K562 (cell line): ENCODE measurements at regions not wholly inside any gene's neighbourhood (a gene's known extent, or its start where the extent isn't known, plus 50 kb on each side); places are given as distances from the start of the nearest gene placed in this dataset.

Experiments
- ATAC-seq: fragments of 200-7000 bp; cut with Tn5 transposase; 3 replicates; pipeline ENCODE4 v1.9.1; 2020; ENCODE audit warnings: moderate library complexity
- BruUV-seq: library from RNA; stranded (reverse); fragments of 400-500 nt; replicated peaks from 2 replicates; lab custom pipeline; 2021; lab: Mats Ljungman, UMichigan
- CTCF ChIA-PET: fragments of 300-600 bp; formaldehyde crosslinking; extraction: SDS; loops from one replicate; lab custom pipeline; 2021; ENCODE audit warnings: low intra/inter-chr PET ratio; lab: Yijun Ruan, JAX
- POLR2A ChIA-PET: fragments of 300-600, 350-650 bp; sonication (Branson Sonifier 250); formaldehyde crosslinking; extraction: SDS; loops from one replicate; lab custom pipeline; 2021; ENCODE audit warnings: antibody characterized with exemption, inconsistent platforms; lab: Yijun Ruan, JAX
- DNase-seq, 4 experiments: peaks; one replicate each; pipeline versions ENCODE4 v3.0.0 to v3.0.0-alpha.2; 2011 to 2018; ENCODE audit warnings: low spot score in 3 of 4, mixed read lengths in 3 of 4; ENCODE audit errors: extremely low read depth in 1 of 4
- FAIRE-seq: peaks from 2 replicates; lab custom pipeline; 2011; peaks lifted over from hg19 to GRCh38; lab: Jason Lieb, UNC
- H2AFZ ChIP-seq: 2 replicates; pipeline ENCODE4 v1.6.0; 2011; ENCODE audit warnings: low read depth, low read length, control low read depth, inconsistent platforms
- H3K27ac ChIP-seq: fragments of 200-600 bp; 3 replicates; pipeline ENCODE4 v1.8.0; 2011; ENCODE audit warnings: low read depth, mild to moderate bottlenecking, control low read depth, inconsistent platforms, low read length, moderate library complexity, mixed read lengths; ENCODE audit errors: extremely low read depth
- H3K27me3 ChIP-seq, 2 experiments: fragments of 300-600 bp in 1 of 2; 2 replicates in 1 of 2; 3 replicates in 1 of 2; pipeline versions ENCODE4 v1.6.0 to v1.8.0; 2011; ENCODE audit warnings: inconsistent platforms in 2 of 2, low read length in 2 of 2, mild to moderate bottlenecking in 1 of 2, mixed read lengths in 1 of 2, moderate library complexity in 1 of 2; ENCODE audit not compliant: control insufficient read depth in 2 of 2, insufficient read depth in 2 of 2
- H3K36me3 ChIP-seq: fragments of 300-600 bp; 3 replicates; pipeline ENCODE4 v1.8.0; 2011; ENCODE audit warnings: mild to moderate bottlenecking, low read length, inconsistent platforms; ENCODE audit not compliant: control insufficient read depth, insufficient read depth
- H3K4me1 ChIP-seq, 2 experiments: fragments of 200-600 bp in 1 of 2; replicated peaks in 1 of 2; 2 replicates in 1 of 2; 3 replicates in 1 of 2; pipeline versions ENCODE4 v1.5.1 to v1.8.0; 2011; ENCODE audit warnings: inconsistent platforms in 2 of 2, low read length in 2 of 2, mild to moderate bottlenecking in 1 of 2, mixed read lengths in 1 of 2, moderate library complexity in 1 of 2; ENCODE audit not compliant: control insufficient read depth in 2 of 2, insufficient read depth in 2 of 2
- H3K4me2 ChIP-seq: 2 replicates; pipeline ENCODE4 v1.6.1; 2011; ENCODE audit warnings: low read length, control low read depth, inconsistent platforms, mixed read lengths; ENCODE audit not compliant: insufficient read depth
- H3K4me3 ChIP-seq: fragments of 200-600 bp; sonication (generic), shearing (Covaris generic); 2 replicates; pipeline ENCODE4 v1.5.1; 2016; ENCODE audit warnings: control low read depth, inconsistent platforms
- H3K79me2 ChIP-seq: fragments of 200-600 bp; 3 replicates; pipeline ENCODE4 v1.8.0; 2011; ENCODE audit warnings: low read length, inconsistent platforms; ENCODE audit not compliant: control insufficient read depth, insufficient read depth
- H3K9ac ChIP-seq, 2 experiments: 2 replicates each; pipeline versions ENCODE4 v1.6.0 to v1.6.1; 2011; ENCODE audit warnings: low read depth in 2 of 2, low read length in 2 of 2, control low read depth in 1 of 2, inconsistent platforms in 1 of 2, mild to moderate bottlenecking in 1 of 2, mixed read lengths in 1 of 2; ENCODE audit not compliant: insufficient read depth in 1 of 2
- H3K9me1 ChIP-seq: one replicate; pipeline ENCODE4 v1.6.0; 2011; ENCODE audit warnings: inconsistent platforms, mild to moderate bottlenecking, low read length, moderate library complexity; ENCODE audit not compliant: control insufficient read depth, insufficient read depth
- H3K9me3 ChIP-seq: replicated peaks from 2 replicates; pipeline ENCODE4 v1.5.1; 2011; ENCODE audit warnings: low read depth, low read length, inconsistent platforms; ENCODE audit not compliant: control insufficient read depth, insufficient read depth
- H4K20me1 ChIP-seq: replicated peaks from 2 replicates; pipeline ENCODE4 v1.6.1; 2011; ENCODE audit warnings: low read length, inconsistent platforms, mixed read lengths; ENCODE audit not compliant: control insufficient read depth, insufficient read depth
- CUX1 ChIP-seq: fragments of 200-800 bp; sonication (Bioruptor generic); IDR thresholded peaks from 2 replicates; pipeline ENCODE4 v1.6.1; 2016; ENCODE audit warnings: missing genetic modification characterization, missing compliant biosample characterization
- GTF2F1 ChIP-seq: IDR thresholded peaks from 2 replicates; pipeline ENCODE4 v1.6.1; 2011; ENCODE audit warnings: low read depth, low read length, improper control_type of control experiment
- HDGF ChIP-seq: fragments of 450-650 bp; IDR thresholded peaks from 2 replicates; pipeline ENCODE4 v1.6.1; 2016
- HNRNPLL ChIP-seq: fragments of 200-400 bp; formaldehyde crosslinking; IDR thresholded peaks from 2 replicates; pipeline ENCODE4 v1.6.1; 2017; ENCODE audit warnings: low read length, low read depth, mild to moderate bottlenecking; ENCODE audit not compliant: poor library complexity, severe bottlenecking
- KAT8 ChIP-seq: fragments of 450-650 bp; IDR thresholded peaks from 2 replicates; pipeline ENCODE4 v1.6.1; 2016; ENCODE audit warnings: low read depth, mild to moderate bottlenecking
- MEF2D ChIP-seq: conservative IDR thresholded peaks from 2 replicates; pipeline ENCODE4 v1.6.1; 2016; ENCODE audit warnings: low read depth, missing genetic modification characterization, missing compliant biosample characterization
- PBX2 ChIP-seq, 2 experiments: IDR thresholded peaks in 1 of 2; conservative IDR thresholded peaks in 1 of 2; 2 replicates each; pipeline ENCODE4 v1.6.1; 2016; ENCODE audit warnings: low read depth in 2 of 2, mild to moderate bottlenecking in 1 of 2, missing compliant biosample characterization in 1 of 2, missing genetic modification characterization in 1 of 2, moderate library complexity in 1 of 2
- TSHZ1 ChIP-seq: fragments of 250-450 bp; sonication (Bioruptor Pico); IDR thresholded peaks from 2 replicates; pipeline ENCODE4 v1.4.0; 2020; ENCODE audit warnings: mild to moderate bottlenecking, moderate library complexity
- ZNF197 ChIP-seq: fragments of 200-800 bp; sonication (Bioruptor generic); IDR thresholded peaks from 2 replicates; pipeline ENCODE4 v1.6.1; 2016; ENCODE audit warnings: low read depth, missing genetic modification characterization, missing compliant biosample characterization
- WGBS: fragments of 100-300 bp; shearing (Covaris generic); methylation state at CpG from one replicate; pipeline ENCODE4 v1.1.6; 2016; ENCODE audit warnings: low coverage, mixed read lengths; ENCODE audit not compliant: insufficient coverage; ENCODE audit errors: missing lambda C conversion rate; 5-methylcytosine and 5-hydroxymethylcytosine counted together
- in situ Hi-C: fragments of 300-500 bp; cut with MboI; formaldehyde crosslinking; loops from 4 replicates; pipeline ENCODE4 v1.15.0; 2018; ENCODE audit warnings: inconsistent platforms, mixed read lengths
- intact Hi-C: fragments of 100-400 bp; cut with micrococcal nuclease; formaldehyde crosslinking; loops from 2 replicates; pipeline ENCODE4 v1.14.2; 2022

GRCh38 chr6:90707246-90707645 is 120.4 kb upstream of the MAP3K7 start:
- BruUV-seq = no TSS peak
- in situ Hi-C loops (no loop called here), intact Hi-C loops (no loop called here)
- WGBS = 4% methylated on average over 2 of the region's 2 CpGs
- no peaks in the 10 kb centered on the region for H3K79me2 ChIP-seq
- no peak for ATAC-seq
- H3K9me3 ChIP-seq = no peaks in the 10 kb centered on the region
- DNase-seq = no peak
- H3K4me2 ChIP-seq = no peak overlapping the region
- H3K36me3 ChIP-seq = no peaks in the 10 kb centered on the region
- ChIA-PET CTCF (no interaction called here), POLR2A (interaction anchor here (0.6 kb wide), 1 partner anchor 88 kb away, joined by 4 read pairs; no protein-coding TSS in a partner anchor)
- H3K4me3 ChIP-seq = no peak overlapping the region
- no peak for FAIRE-seq
- no peaks in the 10 kb centered on the region for H3K9me1 ChIP-seq
- H2AFZ ChIP-seq = no peak overlapping the region
- H3K27me3 ChIP-seq = no peaks in the 10 kb centered on the region; a peak in 2 of 5 replicates
- H4K20me1 ChIP-seq = no peaks in the 10 kb centered on the region
- H3K27ac ChIP-seq = no peak overlapping the region
- H3K4me1 ChIP-seq = no peaks in the 10 kb centered on the region
- H3K9ac ChIP-seq = no peak overlapping the region
- TF ChIP-seq KAT8 = no peak
- no peak for TF ChIP-seq HNRNPLL
- no peak for TF ChIP-seq TSHZ1 (CRISPR knock-in tag)
- no peak for TF ChIP-seq PBX2 (CRISPR knock-in tag; IDR thresholded peaks at IDR 0.05; ENCODE audit: low read depth)
- TF ChIP-seq PBX2 (tag; conservative IDR thresholded peaks at IDR 0.05; ENCODE audit: low read depth) = no peak
- no peak for TF ChIP-seq HDGF
- TF ChIP-seq GTF2F1 = no peak
- TF ChIP-seq MEF2D (tag) = no peak
- TF ChIP-seq CUX1 (CRISPR knock-in tag) = no peak
- TF ChIP-seq ZNF197 (CRISPR knock-in tag) = no peak
